ENCODE measurements at regions not wholly inside any gene's neighbourhood (a gene's known extent, or its start where the extent isn't known, plus 50 kb on each side); places are given as distances from the start of the nearest gene placed in this dataset.
"Not testable (repeated sequence)": the region's sequence is repeated elsewhere in the genome, so short reads cannot be mapped to it uniquely, and the experiment has no call there.

DNA sequence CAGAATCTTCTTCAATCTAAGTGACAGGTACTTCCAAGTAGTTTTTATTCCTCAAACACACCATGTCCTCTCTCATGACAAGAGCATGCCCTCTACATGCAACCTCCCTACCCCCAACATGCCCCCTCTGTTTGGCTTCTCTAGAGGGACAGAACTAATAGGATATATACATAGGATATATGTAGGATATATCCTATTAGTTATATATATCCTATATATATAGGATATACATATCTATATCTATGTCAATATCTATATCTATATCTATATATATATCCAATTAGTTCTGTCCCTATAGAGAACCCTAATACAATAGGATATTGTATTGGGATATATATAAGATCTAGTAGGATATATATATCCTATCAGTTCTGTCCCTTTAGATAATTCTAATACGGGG lies 701.9 kb upstream of the MIR17HG start:
- no peak for DNase-seq (ENCODE audit: low read depth)

DNA sequence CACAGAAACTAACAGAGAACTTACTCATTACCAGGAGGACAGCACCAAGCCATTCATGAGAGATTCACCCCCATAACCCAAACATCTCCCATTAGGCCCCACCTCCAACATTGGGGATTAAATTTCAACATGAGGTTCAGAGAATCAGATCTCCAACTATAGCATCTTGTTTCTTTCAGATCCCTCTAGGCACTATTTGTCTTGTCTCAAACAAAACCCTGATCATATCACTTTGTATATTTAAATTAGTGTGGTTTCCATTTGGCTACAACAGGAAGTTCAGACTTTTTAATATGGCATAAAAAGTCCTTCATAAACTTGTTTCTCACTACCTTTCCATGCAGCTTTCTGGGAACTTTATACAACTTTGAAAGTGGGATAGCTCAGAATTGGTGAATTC lies 699.0 kb upstream of the MIR17HG start:
- no peak for DNase-seq (ENCODE audit: low read depth)

DNA sequence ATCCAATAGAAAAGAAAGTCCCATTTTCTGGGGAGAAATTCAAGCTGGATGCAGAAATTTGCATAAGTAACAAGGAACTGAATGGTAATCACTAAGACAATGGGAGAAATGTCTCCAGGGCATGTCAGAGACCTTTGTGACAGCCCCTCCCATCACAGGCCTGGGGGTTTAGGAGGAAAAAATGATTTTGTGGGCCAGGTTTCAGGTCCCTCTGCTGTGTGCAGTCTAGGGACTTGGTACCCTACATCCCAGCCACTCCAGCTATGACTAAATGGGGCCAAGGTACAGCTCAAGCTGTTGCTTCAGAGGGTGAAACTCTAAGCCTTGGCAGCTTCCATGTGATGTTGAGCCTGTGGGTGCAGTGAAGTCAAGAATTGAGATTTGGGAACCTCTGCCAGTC lies 695.5 kb upstream of the MIR17HG start:
- DNase-seq (ENCODE audit: low read depth) = no peak

DNA sequence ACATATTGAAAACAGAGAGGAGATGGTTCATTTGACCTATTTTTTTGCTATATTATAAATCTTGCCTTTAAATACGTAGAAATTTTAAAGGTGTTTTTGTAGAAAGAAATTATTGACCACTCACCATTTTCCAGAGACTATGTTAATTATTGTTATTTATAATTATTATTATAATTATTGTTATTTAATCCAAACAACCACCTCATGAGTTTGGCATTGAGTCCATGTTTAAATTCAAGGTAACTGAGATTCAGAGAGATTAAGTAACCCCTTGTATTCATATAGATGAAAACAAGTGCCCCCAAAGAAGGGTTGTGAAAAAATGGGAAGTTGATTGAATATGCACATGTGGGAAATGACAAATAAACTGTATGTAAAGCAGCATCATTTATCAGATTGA lies 692.5 kb upstream of the MIR17HG start:
- no peak for DNase-seq (ENCODE audit: low read depth)

DNA sequence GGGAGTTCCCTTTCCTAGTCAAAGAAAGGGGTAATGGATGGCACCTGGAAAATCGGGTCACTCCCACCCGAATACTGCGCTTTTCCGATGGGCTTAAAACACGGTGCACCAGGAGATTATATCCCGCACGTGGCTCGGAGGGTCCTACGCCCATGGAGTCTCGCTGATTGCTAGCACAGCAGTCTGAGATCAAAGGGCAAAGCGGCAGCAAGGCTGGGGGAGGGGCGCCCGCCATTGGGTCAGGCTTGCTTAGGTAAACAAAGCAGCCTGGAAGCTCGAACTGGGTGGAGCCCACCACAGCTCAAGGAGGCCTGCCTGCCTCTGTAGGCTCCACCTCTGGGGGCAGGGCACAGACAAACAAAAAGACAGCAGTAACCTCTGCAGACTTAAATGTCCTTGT lies 683.3 kb upstream of the MIR17HG start:
- not testable (repeated sequence) for DNase-seq (ENCODE audit: low read depth)

DNA sequence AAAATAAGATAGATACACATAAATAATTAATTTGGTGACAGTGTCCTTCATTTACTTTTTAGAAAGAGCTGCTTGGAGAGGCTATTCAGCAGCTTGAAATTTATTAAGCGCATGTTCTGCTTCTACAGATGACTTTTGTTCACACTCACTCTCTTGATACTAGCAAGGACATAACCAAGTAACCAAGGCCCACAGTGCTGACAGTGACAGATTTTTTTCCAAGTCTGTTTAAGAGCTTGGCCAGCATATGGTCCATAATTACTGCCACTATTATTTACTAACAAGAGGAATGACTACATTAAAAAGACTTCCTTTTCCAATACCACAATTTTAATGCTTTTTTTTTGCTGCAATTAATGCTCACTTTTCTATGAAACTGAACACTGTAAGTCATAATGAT lies 673.7 kb upstream of the MIR17HG start:
- no peak for DNase-seq (ENCODE audit: low read depth)

DNA sequence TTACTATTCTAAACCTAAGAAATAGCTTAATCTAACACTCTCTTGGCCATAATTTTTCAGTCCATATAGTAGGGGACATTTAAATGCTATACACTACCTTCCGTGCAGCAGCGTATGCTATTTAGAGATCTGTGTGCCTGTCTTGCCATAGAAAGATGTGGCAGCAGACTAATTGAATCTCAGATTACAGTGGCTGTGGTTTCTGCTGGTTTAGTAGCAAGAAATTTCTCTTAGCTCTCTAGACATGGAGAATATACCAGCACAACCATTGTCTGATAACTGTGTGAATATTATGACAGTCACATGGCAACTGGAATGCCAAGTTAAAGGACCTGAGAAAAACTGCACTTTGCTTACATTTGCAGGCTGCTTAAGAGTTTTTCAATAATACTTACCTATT lies 672.4 kb upstream of the MIR17HG start:
- no peak for DNase-seq (ENCODE audit: low read depth)

DNA sequence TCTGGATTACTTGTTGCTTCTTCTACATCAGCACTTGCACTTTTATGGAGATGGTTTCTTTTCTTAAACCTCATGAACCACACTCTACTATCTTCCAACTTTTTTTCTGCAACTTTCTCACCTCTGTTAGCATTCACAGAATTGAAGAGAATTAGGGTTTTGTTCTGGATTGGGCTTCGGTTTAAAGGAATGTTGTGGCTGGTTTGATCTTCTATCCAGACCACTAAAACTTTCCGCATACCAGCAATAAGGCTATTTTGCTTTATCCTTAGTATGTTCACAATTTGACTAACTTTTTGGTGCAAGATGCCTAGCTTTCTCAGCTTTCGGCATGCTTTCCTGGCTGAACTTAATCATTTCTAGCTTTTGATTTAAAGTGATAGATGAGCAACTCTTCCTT lies 666.7 kb upstream of the MIR17HG start:
- no peak for DNase-seq (ENCODE audit: low read depth)

DNA sequence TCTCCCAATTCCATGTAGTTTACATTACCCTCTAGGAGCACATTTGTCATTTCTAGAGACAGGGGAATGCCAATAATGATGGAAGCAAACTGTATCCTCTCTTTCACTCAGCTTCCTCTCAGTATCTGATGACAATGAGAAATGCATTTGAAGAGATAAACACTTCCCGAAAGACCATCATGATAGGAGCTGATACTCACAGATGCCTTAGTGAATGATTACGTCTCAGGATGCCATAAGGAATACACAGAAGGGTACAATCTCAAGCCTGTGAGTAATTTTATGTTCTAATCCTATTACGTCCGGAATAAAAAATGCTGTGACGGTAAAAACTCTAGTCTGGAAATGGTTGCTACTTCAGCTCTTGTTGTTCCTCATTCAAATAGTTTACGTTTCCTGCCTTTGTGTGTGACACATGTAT lies 663.8 kb upstream of the MIR17HG start:
- DNase-seq (ENCODE audit: low read depth) = no peak

DNA sequence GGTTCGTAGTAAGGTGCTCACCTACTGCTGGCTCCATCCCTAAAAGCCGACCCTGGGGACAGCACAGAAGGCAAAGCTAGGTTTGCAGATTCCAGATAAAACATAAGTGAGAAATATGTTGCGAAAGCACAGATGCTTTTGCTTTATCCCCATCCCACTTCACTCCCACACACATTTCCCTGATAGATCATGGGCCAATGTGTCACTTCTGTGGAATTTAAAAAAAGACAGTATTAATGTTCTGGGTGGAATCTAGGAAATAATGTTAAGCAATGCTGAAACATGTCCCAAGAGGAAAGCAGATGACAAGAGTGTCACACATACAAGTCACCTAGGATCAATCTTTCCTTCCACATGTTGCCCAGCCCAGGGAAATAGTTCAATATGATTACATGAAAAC lies 661.0 kb upstream of the MIR17HG start:
- no peak for DNase-seq (ENCODE audit: low read depth)

DNA sequence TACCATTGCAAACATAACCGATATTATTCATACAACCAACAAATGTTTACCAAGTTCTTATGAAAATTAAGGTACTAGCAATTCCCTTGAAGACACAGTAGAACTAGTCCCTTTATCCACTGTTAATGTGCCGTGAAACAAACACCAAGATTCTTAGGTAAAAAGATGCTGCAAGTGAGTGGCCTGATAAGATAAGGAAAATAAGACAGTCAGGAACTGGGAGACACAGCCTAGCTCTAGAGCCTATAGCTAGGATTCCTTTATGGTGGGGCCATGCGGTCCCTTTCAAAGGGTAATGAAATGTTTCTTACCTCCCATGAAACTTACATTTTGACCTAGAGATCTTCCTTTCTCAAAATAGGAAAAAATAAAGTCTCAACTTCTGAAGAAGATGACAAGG lies 658.4 kb upstream of the MIR17HG start:
- DNase-seq (ENCODE audit: low read depth) = no peak

DNA sequence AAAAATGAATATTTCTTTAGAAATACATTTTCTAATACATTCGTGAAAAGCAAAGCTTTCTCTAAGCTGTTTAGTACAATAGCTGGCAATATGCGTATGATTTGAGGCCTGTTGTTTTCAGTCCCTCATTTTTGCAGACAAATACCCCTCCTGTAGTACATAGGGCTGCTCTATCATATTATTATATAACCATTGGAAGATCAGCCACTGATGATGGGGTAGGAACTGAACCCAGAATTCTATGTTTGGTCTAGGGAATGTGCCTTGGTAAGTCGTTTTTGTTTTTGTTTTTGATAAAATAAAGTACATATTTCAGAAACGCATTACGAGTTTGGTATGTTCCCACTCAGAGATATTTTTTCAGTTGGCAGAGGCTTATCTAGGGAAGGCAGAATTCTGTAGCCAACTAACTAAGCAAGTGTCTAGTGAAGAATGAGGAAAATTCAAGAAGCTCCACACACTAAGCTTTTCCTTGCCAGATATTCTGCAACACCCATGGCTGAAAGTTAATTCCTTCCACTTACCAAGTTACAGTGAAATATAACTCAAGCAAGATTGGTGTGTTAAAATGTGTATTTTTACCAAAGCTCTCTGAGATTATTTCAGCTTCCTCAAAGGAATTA lies 656.9 kb upstream of the MIR17HG start:
- DNase-seq (ENCODE audit: low read depth) = no peak

DNA sequence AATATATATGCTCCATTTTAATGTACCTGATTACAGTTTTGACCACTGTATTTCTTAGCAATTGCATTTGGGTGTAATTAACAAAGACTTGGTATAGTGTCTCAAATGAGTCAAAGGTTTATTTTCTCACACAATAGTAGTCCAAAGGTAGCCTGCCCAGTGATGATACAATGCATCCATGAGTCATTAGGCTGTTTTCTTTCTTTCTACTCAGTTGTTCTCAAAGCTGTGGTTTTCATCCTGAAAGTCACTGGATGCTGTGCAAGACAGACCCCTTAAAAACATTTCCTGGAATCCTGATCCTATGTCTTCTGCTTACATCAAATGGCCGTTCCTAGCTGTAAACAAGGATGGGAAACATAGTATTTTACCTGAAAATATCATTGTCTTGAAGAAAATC lies 651.2 kb upstream of the MIR17HG start:
- no peak for DNase-seq (ENCODE audit: low read depth)

DNA sequence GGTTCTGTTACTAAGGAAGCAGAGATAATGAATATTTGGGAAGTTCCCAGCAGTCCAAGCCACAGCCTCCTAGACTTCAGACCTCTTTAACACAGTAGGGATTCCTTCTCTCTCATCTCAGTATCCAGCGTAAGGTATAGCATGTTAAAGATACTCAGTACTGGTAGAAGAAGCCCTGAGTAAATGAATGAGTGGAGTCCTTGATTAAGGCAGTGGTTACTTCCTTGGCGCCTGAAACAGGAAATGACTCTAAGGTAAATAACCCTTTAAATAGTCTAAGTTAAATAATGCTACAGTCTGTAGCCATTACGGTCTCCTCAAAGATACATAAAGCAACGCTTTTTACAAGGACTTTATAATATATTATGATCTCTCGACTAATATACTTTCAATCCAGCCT lies 650.8 kb upstream of the MIR17HG start:
- no peak for DNase-seq (ENCODE audit: low read depth)

DNA sequence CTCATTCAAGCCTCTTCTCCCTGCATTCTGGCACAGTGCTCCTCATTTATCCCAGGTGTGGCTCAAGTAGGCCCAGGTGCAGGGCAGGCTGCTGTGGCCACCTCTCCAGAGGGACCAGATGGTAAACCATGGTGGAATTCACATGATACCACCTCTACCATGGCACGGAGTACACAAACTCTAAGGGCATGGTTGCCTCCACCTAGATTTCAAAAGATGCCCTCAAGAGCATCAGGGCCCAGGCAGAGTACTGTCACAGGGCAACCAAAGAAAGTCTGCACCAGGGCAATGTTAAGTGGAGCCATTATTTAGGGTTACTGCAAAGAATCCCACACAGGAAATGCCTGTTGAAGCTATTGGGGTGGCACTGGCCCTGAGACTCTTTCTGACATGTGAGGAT lies 647.1 kb upstream of the MIR17HG start:
- no peak for DNase-seq (ENCODE audit: low read depth)

DNA sequence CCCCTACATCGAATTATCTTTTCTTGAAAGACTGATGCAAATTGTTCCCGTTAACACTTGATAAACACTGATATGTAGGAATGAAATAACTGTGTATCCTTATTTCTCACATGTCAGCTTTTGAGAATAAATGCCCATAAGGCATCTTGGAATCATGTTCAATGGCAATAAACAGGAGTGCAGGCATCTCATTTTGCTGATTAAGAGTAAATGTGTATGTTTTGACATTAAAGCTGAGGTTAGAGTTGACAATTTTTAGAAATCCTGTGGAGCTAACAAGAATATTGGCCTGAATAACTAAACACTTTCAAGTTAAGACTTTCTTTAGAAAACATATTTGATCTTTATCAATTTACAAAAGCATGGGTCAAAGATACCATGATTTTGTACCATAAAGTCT lies 646.2 kb upstream of the MIR17HG start:
- no peak for DNase-seq (ENCODE audit: low read depth)

DNA sequence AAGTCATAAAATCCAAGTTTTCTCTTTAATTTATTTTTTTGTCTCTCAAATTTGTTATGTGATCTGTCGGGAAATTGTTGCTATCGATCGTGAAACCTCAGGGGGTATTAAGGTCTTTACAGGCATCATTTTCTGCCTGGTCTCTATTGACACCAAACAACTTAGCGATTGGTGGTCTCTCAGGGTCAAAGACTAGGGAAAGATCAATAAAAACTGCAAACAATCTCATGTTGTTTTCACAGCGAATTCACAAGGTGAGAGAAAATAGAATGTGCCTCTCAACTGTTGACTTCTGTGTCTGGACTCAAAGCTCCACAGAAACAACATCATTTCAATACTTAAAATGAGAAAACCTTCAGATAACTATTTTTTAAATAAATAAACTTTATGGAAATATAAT lies 645.4 kb upstream of the MIR17HG start:
- DNase-seq (ENCODE audit: low read depth) = no peak

DNA sequence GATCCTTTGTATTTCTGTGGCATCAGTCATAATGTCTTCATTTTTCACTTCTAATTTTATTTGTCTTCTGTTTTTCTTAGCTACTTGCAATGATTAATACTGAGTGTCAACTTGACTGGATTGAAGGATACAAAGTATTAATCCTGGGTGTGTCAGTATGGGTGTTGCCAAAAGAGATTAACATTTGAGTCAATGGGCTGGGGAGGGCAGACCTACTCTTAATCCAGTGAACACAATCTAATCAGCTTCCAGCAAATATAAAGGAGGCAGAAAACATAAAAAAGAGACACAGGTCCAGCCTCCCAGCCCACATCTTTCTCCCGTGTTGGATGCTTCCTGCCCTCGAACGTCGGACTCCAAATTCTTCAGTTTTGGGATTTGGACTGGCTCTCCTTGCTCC lies 640.9 kb upstream of the MIR17HG start:
- DNase-seq (ENCODE audit: low read depth) = no peak

DNA sequence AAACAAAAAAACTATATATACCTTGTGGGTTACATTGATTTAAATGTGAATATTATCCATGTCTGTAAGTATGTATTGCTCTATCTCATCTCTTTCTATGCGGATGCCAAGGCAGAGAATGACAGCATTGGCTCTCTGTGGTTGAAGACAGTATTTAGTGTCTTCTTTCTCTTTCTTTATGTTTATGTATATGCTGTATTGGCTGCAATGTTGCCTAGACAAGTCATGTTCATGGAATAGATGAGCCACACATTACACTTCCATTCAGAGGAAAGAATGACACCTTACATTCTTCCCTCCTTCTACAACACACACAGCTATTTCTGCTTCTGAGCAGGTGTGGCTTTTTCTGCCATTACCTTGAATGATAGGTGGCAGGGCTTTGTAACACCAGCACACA lies 639.4 kb upstream of the MIR17HG start:
- DNase-seq (ENCODE audit: low read depth) = no peak

DNA sequence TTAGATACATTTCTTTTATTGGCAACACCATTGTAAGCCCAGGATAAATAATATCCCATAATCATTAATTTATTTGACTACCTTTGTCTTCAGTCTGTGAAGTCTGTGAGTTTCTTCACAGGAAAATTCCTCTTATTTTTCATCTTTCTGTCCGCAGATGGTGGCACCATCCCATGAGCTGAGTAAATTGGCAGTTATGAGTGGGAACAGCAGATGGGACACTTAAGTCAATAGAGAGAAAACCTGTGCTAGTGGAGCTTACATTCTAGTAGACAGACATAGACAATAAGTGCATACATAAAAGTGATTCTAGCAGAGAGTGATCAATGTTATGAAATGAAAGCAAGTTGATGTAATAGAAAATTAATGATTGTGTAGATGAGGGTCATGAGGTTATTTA lies 638.2 kb upstream of the MIR17HG start:
- no peak for DNase-seq (ENCODE audit: low read depth)

DNA sequence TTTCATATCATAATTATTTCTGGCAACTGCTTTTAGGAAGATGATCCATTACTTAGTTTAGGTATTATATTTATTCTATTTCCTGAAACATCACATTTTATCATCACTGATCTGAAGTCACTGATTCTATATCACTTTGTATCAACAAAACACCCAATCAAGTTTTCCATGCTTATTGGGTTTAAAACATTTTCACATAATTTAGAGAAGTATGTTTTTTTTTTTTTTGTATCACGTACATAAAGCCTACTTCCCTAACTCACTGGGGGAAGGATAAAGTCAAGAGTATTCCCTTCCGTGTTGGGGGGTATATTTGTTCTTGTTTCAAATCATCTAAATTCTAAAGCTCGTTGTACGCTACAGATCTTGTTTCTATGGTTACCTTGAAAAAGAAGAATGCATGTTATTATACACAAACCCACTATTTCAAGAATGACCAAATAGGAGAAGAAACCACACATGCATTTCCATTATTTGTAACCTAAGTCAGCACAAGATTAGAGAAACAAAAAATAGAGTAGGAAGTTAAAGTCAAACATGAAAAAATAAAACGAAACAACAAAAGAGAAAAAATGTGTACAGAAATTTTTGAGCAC lies 637.2 kb upstream of the MIR17HG start:
- DNase-seq (ENCODE audit: low read depth) = no peak

DNA sequence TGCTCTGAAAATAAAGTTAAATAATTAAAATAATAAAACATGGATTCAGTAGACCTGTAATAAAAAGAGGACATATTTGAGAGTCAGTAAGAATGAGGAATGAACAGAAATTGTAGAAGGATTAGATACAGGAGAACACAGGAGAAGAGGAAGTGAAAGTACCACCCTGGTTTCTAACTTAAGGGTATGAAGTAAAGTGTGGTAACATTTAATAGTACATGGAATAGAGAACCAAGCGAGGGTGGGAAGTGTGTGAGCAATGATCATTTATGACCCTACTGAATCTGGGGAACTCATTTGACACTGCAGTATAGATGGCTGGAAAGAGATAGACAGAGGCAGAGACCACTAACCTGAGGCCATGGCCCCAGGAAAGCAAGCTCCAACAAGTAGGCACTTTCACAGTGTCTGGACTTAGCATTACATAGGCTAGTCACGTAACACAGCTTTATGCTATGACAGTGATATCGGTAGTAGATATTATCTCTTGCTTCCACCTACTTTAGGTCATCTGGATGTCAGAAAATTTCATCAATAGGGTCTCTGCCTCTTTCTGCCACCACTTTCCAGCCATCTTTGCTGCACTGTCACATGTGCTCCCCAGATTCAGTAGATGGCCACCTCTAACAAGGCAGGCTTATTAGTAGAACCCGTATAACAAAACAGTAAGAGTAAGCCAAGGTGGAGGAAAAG lies 633.9 kb upstream of the MIR17HG start:
- no peak for DNase-seq (ENCODE audit: low read depth)

DNA sequence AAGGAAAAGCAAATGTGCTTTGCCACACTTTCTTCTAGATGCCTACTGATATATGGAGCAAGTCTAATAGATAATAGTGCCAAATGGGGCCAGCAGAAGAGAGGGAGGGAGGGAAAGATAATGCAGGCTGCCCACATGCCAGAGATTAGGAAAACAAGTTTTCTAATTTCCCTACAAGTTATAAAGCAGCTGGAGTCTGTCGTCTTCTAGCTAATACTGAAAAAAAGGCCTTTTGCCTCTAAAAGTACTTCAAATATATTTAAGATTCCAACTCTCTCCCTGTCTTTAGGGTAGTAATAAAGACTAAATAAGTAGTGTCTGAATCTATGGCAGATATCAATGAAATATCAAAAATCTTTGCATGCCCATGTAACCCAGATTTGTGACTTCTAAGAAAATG lies 632.0 kb upstream of the MIR17HG start:
- DNase-seq (ENCODE audit: low read depth) = no peak

All from forelimb muscle (tissue), 1 donor.